K562 (cell line): ENCODE measurements at regions not wholly inside any gene's neighbourhood (a gene's known extent, or its start where the extent isn't known, plus 50 kb on each side); places are given as distances from the start of the nearest gene placed in this dataset.

Experiments used
- ATAC-seq: fragments of 200-7000 bp; cut with Tn5 transposase; 3 replicates; pipeline ENCODE4 v1.9.1; 2020; ENCODE audit warnings: moderate library complexity
- BruUV-seq: library from RNA; stranded (reverse); fragments of 400-500 nt; replicated peaks from 2 replicates; lab custom pipeline; 2021; lab: Mats Ljungman, UMichigan
- CTCF ChIA-PET: fragments of 300-600 bp; formaldehyde crosslinking; extraction: SDS; loops from one replicate; lab custom pipeline; 2021; ENCODE audit warnings: low intra/inter-chr PET ratio; lab: Yijun Ruan, JAX
- POLR2A ChIA-PET: fragments of 300-600, 350-650 bp; sonication (Branson Sonifier 250); formaldehyde crosslinking; extraction: SDS; loops from one replicate; lab custom pipeline; 2021; ENCODE audit warnings: antibody characterized with exemption, inconsistent platforms; lab: Yijun Ruan, JAX
- DNase-seq, 4 experiments: peaks; one replicate each; pipeline versions ENCODE4 v3.0.0 to v3.0.0-alpha.2; 2011 to 2018; ENCODE audit warnings: low spot score in 3 of 4, mixed read lengths in 3 of 4; ENCODE audit errors: extremely low read depth in 1 of 4
- FAIRE-seq: peaks from 2 replicates; lab custom pipeline; 2011; peaks lifted over from hg19 to GRCh38; lab: Jason Lieb, UNC
- H2AFZ ChIP-seq: 2 replicates; pipeline ENCODE4 v1.6.0; 2011; ENCODE audit warnings: low read depth, low read length, control low read depth, inconsistent platforms
- H3K27ac ChIP-seq: fragments of 200-600 bp; 3 replicates; pipeline ENCODE4 v1.8.0; 2011; ENCODE audit warnings: low read depth, mild to moderate bottlenecking, control low read depth, inconsistent platforms, low read length, moderate library complexity, mixed read lengths; ENCODE audit errors: extremely low read depth
- H3K27me3 ChIP-seq, 2 experiments: fragments of 300-600 bp in 1 of 2; 2 replicates in 1 of 2; 3 replicates in 1 of 2; pipeline versions ENCODE4 v1.6.0 to v1.8.0; 2011; ENCODE audit warnings: inconsistent platforms in 2 of 2, low read length in 2 of 2, mild to moderate bottlenecking in 1 of 2, mixed read lengths in 1 of 2, moderate library complexity in 1 of 2; ENCODE audit not compliant: control insufficient read depth in 2 of 2, insufficient read depth in 2 of 2
- H3K36me3 ChIP-seq: fragments of 300-600 bp; 3 replicates; pipeline ENCODE4 v1.8.0; 2011; ENCODE audit warnings: mild to moderate bottlenecking, low read length, inconsistent platforms; ENCODE audit not compliant: control insufficient read depth, insufficient read depth
- H3K4me1 ChIP-seq, 2 experiments: fragments of 200-600 bp in 1 of 2; replicated peaks in 1 of 2; 2 replicates in 1 of 2; 3 replicates in 1 of 2; pipeline versions ENCODE4 v1.5.1 to v1.8.0; 2011; ENCODE audit warnings: inconsistent platforms in 2 of 2, low read length in 2 of 2, mild to moderate bottlenecking in 1 of 2, mixed read lengths in 1 of 2, moderate library complexity in 1 of 2; ENCODE audit not compliant: control insufficient read depth in 2 of 2, insufficient read depth in 2 of 2
- H3K4me2 ChIP-seq: 2 replicates; pipeline ENCODE4 v1.6.1; 2011; ENCODE audit warnings: low read length, control low read depth, inconsistent platforms, mixed read lengths; ENCODE audit not compliant: insufficient read depth
- H3K4me3 ChIP-seq: fragments of 200-600 bp; sonication (generic), shearing (Covaris generic); 2 replicates; pipeline ENCODE4 v1.5.1; 2016; ENCODE audit warnings: control low read depth, inconsistent platforms
- H3K79me2 ChIP-seq: fragments of 200-600 bp; 3 replicates; pipeline ENCODE4 v1.8.0; 2011; ENCODE audit warnings: low read length, inconsistent platforms; ENCODE audit not compliant: control insufficient read depth, insufficient read depth
- H3K9ac ChIP-seq, 2 experiments: 2 replicates each; pipeline versions ENCODE4 v1.6.0 to v1.6.1; 2011; ENCODE audit warnings: low read depth in 2 of 2, low read length in 2 of 2, control low read depth in 1 of 2, inconsistent platforms in 1 of 2, mild to moderate bottlenecking in 1 of 2, mixed read lengths in 1 of 2; ENCODE audit not compliant: insufficient read depth in 1 of 2
- H3K9me1 ChIP-seq: one replicate; pipeline ENCODE4 v1.6.0; 2011; ENCODE audit warnings: inconsistent platforms, mild to moderate bottlenecking, low read length, moderate library complexity; ENCODE audit not compliant: control insufficient read depth, insufficient read depth
- H3K9me3 ChIP-seq: replicated peaks from 2 replicates; pipeline ENCODE4 v1.5.1; 2011; ENCODE audit warnings: low read depth, low read length, inconsistent platforms; ENCODE audit not compliant: control insufficient read depth, insufficient read depth
- H4K20me1 ChIP-seq: replicated peaks from 2 replicates; pipeline ENCODE4 v1.6.1; 2011; ENCODE audit warnings: low read length, inconsistent platforms, mixed read lengths; ENCODE audit not compliant: control insufficient read depth, insufficient read depth
- EGR1 ChIP-seq: fragments of 450-650 bp; conservative IDR thresholded peaks from 2 replicates; pipeline ENCODE4 v1.6.1; 2017; ENCODE audit warnings: mild to moderate bottlenecking
- MTA3 ChIP-seq: fragments of 450-650 bp; formaldehyde crosslinking; IDR thresholded peaks from 2 replicates; pipeline ENCODE4 v1.6.1; 2017; ENCODE audit warnings: mild to moderate bottlenecking, borderline replicate concordance
- NFRKB ChIP-seq: fragments of 450-650 bp; IDR thresholded peaks from 2 replicates; pipeline ENCODE4 v1.6.1; 2016; ENCODE audit warnings: low read depth
- NR2C1 ChIP-seq, 2 experiments: fragments of 450-650 bp; IDR thresholded peaks; 2 replicates each; pipeline ENCODE4 v1.6.1; 2017; ENCODE audit warnings: mild to moderate bottlenecking in 2 of 2, antibody characterized with exemption in 1 of 2, inconsistent platforms in 1 of 2, missing compliant biosample characterization in 1 of 2, missing genetic modification characterization in 1 of 2
- SMAD3 ChIP-seq: fragments of 450-650 bp; formaldehyde crosslinking; conservative IDR thresholded peaks from 2 replicates; pipeline ENCODE4 v1.4.0; 2020; ENCODE audit warnings: mild to moderate bottlenecking
- SOX6 ChIP-seq: fragments of 450-650 bp; IDR thresholded peaks from 2 replicates; pipeline ENCODE4 v1.6.1; 2014; ENCODE audit warnings: mild to moderate bottlenecking
- ZNF263 ChIP-seq: sonication (generic); formaldehyde crosslinking; IDR thresholded peaks from 2 replicates; pipeline ENCODE4 v1.8.0; 2022; ENCODE audit warnings: mild to moderate bottlenecking, missing genetic modification reagents, borderline replicate concordance
- in situ Hi-C: fragments of 300-500 bp; cut with MboI; formaldehyde crosslinking; loops from 4 replicates; pipeline ENCODE4 v1.15.0; 2018; ENCODE audit warnings: inconsistent platforms, mixed read lengths
- intact Hi-C: fragments of 100-400 bp; cut with micrococcal nuclease; formaldehyde crosslinking; loops from 2 replicates; pipeline ENCODE4 v1.14.2; 2022
- TF ChIP-seq, protein P1 (sequence below): fragments of 450-650 bp; IDR thresholded peaks from 2 replicates; pipeline ENCODE4 v1.7.1; 2018; ENCODE audit warnings: mild to moderate bottlenecking, low read depth; ENCODE audit not compliant: partially characterized antibody

DNA sequence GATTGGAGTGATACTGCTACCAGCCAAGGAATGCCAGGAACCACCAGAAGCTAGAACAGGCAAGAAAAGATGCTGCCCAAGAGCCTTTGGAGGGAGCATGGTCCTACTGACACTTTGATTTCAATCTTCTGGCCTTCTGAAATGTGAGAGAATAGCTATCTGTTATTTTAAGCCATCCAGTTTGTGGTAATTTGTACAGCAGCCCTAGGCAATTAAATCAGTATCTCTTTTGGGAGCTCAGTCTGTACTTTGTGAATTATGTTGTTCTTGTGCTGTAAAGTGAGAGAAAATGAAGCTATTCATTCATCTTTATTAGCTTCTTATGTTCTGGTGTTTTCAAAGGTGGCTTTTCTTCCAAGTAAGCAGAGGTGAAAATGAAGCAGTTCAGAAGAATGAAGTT, 381.3 kb downstream of the PDCD6IP start:
- no peak overlapping the region for H3K9ac ChIP-seq
- no peaks in the 10 kb centered on the region for H3K79me2 ChIP-seq
- no peaks in the 10 kb centered on the region for H3K36me3 ChIP-seq
- no peak overlapping the region for H2AFZ ChIP-seq
- intact Hi-C loops (no loop called here), in situ Hi-C loops (no loop called here)
- no peak for FAIRE-seq
- DNase-seq = no peak
- no peak for ATAC-seq
- no peak overlapping the region for H3K4me2 ChIP-seq
- BruUV-seq = no TSS peak
- POLR2A ChIA-PET = no interaction called here
- no peaks in the 10 kb centered on the region for H3K9me1 ChIP-seq
- H3K4me1 ChIP-seq = no peaks in the 10 kb centered on the region
- no peaks in the 10 kb centered on the region for H4K20me1 ChIP-seq
- H3K27ac ChIP-seq = no peak overlapping the region
- H3K9me3 ChIP-seq = no peaks in the 10 kb centered on the region
- TF ChIP-seq SMAD3 (CRISPR knock-in tag) (no peak), NR2C1 (IDR thresholded peaks at IDR 0.05) (no peak), NR2C1 (tag; IDR thresholded peaks at IDR 0.05) (no peak), EGR1 (no peak), ZNF263 (CRISPR knock-in tag) (no peak), SOX6 (no peak), MTA3 (no peak), NFRKB (no peak)
- TF ChIP-seq, protein P1, sequence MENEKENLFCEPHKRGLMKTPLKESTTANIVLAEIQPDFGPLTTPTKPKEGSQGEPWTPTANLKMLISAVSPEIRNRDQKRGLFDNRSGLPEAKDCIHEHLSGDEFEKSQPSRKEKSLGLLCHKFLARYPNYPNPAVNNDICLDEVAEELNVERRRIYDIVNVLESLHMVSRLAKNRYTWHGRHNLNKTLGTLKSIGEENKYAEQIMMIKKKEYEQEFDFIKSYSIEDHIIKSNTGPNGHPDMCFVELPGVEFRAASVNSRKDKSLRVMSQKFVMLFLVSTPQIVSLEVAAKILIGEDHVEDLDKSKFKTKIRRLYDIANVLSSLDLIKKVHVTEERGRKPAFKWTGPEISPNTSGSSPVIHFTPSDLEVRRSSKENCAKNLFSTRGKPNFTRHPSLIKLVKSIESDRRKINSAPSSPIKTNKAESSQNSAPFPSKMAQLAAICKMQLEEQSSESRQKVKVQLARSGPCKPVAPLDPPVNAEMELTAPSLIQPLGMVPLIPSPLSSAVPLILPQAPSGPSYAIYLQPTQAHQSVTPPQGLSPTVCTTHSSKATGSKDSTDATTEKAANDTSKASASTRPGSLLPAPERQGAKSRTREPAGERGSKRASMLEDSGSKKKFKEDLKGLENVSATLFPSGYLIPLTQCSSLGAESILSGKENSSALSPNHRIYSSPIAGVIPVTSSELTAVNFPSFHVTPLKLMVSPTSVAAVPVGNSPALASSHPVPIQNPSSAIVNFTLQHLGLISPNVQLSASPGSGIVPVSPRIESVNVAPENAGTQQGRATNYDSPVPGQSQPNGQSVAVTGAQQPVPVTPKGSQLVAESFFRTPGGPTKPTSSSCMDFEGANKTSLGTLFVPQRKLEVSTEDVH = no peak
- no peaks in the 10 kb centered on the region for H3K27me3 ChIP-seq
- CTCF ChIA-PET = no interaction called here
- H3K4me3 ChIP-seq = no peak overlapping the region
